Activated CD4-positive, alpha-beta T cell treated with anti-CD3 and anti-CD28 coated beads, Interleukin-10, Interleukin-2, amounts not matched to agents 100 ng/mL and 50 ng/mL, durations not matched to agents 16 hours and 8 hours (primary cell): ENCODE measurements at regions not wholly inside any gene's neighbourhood (a gene's known extent, or its start where the extent isn't known, plus 50 kb on each side); places are given as distances from the start of the nearest gene placed in this dataset.
"Not testable (repeated sequence)": the region's sequence is repeated elsewhere in the genome, so short reads cannot be mapped to it uniquely, and the experiment has no call there.

Source experiments
- DNase-seq: peaks from one replicate; pipeline ENCODE4 v3.0.0-alpha.2; 2020

GRCh38 chr10:76815505-76815904 lies 822.1 kb downstream of the KCNMA1 start:
- DNase-seq, result not testable (repeated sequence)

- DNase-seq, result no peak
Observed at GRCh38 chr10:76811430-76811829, 826.2 kb downstream of the KCNMA1 start.

DNA sequence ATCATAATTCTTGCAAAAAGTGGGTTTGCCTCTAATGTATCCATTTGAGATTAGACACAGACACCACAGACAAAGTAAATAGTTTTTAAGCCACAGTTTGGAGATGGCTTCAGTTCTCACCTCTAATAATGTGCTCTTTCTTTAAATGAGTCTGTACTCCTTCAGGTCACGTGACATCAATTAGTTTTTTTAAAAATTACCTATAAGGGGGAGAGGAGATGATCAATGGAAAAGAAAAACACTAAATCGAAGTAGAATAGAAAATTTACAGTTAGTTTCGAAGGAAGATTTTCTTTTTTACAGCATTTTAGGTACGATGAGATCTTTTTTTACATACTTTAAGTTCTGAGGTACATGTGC lies 849.2 kb downstream of the KCNMA1 start:
- DNase-seq, result no peak

GRCh38 chr10:76787746-76788451 lies 849.7 kb downstream of the KCNMA1 start:
- no peak for DNase-seq

DNA sequence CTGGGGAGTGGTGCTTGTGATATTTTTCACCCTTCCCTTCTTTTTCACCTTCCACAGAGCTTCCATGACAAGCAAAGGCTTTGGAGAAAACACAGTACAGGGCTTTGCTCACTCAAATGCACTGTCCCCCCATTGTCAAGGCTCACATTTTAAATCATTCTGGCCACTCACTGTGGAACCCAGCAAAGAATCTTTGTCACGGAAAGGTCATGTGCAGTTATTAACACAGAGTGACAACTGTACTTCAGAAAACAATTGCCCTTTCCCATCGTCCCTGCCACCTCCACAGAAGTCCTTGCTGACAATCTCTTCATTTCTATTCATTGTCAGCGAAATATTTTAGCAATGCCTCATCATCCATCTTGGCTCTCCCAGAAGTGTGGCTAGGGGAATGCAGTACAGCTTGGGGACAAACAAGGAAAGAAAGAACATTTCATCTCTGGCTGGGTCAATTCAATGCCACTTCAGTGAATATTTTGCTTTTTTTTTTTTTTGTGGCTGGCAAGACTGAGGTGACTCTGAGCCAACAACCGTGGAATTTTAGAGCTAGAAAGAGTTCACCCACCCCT lies 851.0 kb downstream of the KCNMA1 start:
- DNase-seq, result no peak

GRCh38 chr10:76784076-76784475 lies 853.5 kb downstream of the KCNMA1 start:
- no peak for DNase-seq

DNA sequence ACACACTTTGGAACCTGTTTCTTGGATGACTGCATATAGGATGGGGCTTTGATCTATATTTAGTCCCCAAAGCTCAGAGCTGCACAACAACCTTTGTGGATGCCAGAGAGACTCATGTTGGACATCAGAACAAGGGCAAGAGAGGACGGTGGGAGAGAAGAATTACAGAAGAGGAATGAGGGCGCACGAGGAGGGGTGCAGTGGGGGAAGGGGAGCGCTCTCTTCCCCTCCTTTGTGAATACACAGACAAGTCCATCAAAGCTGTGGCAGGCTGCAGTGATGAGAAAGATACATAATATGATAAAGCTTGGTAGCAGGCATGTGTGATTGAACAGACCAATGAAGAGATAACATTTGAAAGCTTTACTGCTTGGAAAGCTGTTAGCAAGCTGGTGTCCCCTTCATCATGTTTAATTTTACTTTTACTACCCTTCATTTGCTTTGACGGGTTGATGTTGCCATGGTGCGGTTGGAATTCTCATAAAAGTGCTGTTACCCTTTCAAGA lies 857.8 kb downstream of the KCNMA1 start:
- no peak for DNase-seq

- no peak for DNase-seq
Observed at GRCh38 chr10:76778914-76779795, 858.5 kb downstream of the KCNMA1 start.

DNA sequence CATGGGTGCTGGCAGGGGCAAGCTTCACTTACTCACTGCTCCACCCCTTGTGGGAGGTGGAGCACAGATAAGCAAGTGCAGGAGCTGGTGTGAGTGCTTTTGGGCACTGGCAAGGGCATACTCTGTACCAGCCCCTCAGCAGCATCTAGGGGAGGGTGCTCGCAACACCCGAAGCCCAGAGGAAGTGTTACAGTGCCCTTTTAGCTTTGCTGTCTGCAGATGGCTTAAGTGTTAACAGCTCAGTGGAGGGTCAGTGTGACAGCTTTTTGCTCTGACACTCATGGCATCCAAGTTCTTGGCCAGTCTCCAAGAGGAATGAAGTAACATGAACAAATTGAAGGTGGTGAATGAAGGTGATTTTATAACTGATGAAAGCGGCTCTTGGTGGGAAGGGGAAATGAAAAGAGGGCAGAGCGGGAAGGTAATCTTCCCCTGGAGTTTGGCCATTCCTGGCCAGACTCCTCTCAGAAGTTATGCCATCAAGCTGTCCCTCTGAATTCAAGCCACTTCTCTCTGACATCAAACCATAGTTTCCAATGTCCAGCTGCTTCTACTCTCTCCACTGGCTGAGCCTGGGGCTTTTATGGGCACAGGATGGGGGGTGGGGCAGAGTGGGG lies 862.5 kb downstream of the KCNMA1 start:
- no peak for DNase-seq

DNA sequence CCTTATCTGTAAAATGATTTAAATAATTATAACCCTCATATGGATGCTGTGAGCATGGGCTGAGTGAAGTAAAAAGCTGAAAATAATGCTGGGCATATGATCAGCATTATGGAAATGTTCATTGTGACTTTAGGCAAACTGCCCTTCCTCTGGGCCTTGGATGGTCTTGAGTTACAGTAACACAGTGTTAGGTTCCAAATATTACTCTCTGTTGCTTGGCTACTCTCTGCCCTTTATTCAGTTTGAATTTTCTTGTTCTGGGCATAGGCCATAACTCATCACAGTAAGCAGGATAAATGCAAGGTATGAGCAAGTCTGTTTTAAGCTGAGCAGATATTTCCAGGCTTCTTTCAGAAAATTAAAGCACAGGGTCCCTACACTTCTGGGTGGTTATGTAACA lies 868.0 kb downstream of the KCNMA1 start:
- no peak for DNase-seq

DNA sequence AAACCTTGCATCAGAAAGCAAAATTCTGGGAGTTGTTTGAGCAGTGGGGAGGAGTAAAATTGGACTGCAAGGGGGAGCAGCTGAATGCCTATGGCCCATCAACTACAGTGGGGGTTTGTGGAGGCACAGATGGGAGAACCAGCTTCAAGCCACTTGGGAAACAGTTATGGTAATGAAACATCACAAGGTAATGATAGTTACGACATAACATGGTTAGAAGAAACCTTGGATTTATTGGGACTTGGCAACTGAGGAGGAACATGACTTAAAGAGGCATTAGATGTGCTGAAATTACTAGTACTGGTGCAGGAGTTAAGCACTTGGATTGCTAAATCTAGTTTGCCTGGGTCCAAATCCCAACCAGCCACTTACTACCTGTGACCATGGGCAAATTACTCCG lies 868.4 kb downstream of the KCNMA1 start:
- DNase-seq, result no peak

- DNase-seq, result no peak
Observed at GRCh38 chr10:76766682-76767081, 870.9 kb downstream of the KCNMA1 start.

DNA sequence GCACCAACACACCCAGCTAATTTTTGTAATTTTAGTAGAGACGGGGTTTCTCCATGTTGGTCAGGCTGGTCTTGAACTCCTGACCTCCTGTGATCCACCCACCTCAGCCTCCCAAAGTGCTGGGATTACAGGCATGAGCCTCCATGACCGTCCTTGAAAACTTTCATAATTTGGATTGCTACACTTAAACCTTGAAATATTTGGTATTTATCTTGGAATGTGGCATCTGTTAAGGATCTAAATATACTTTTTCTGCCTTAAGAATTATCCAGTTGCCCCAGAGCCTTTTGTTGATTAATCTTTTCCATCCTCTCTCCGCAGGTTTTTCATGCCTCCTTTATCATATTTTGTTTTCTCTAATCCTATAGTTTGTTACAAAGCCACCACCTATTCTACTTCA lies 872.7 kb downstream of the KCNMA1 start:
- not testable (repeated sequence) for DNase-seq

- DNase-seq, result no peak
Observed at GRCh38 chr10:76764177-76764576, 873.4 kb downstream of the KCNMA1 start.

GRCh38 chr10:76763376-76763775 lies 874.2 kb downstream of the KCNMA1 start:
- DNase-seq, result no peak

- no peak for DNase-seq
Observed at GRCh38 chr10:76759681-76760080, 877.9 kb downstream of the KCNMA1 start.

- DNase-seq, result no peak
Observed at GRCh38 chr10:76743169-76743568, 894.4 kb downstream of the KCNMA1 start.

GRCh38 chr10:76740514-76740913 lies 897.1 kb downstream of the KCNMA1 start:
- DNase-seq, result no peak

DNA sequence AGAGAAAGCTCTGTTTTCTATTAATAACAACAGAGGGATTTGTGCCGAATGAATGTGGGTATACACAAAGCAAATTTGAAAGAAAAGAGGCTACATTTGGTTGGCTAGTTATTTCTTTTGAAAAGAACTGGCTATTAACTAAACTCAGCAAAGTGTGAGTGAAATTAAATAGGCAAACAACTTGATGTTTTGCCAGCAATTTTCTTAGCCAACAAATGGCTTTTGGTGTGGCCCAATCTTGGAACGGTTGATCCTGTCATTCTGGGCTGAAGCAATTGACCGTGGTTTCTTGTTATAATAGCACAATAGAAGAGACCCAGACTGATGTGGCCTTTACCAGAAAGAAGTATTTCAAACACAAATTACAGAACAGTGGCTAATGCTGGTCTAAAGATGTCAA lies 898.6 kb downstream of the KCNMA1 start:
- DNase-seq, result no peak

DNA sequence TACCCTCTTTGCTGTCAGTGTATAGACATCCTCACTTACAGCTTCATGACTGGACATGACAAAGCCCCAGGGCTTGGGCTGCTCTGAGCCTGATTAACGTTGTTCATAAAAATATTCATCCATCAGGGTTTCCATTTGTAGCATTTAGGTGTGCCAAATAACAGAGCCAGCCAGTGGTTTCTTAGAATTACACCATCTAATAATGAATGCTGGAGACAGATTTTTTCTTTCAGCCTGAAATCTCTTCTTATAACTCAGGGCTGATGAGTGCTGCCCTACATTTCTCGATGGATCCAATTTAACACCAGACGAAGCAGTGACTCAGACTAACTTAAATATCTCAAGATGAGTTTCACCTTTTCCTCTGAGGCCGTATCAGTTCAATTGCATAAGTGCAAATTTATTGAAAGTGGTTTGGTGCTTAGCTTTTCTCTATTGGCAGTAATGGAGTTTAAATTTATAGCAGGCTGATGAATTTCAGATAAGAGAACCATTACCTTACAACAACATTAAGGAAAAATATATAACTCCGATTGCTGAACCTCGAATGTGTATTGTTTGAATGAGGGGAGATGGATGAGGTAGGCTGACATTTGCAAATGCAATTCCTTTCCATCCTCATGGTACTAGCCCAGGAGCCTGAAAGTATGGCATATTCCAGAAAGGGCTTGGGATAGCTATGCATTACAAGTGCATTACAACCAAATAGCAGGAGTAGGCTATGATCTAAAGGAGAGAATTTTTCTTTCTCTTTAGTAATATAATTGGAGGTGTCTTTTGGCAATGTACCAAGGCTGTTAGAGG lies 900.6 kb downstream of the KCNMA1 start:
- no peak for DNase-seq

DNA sequence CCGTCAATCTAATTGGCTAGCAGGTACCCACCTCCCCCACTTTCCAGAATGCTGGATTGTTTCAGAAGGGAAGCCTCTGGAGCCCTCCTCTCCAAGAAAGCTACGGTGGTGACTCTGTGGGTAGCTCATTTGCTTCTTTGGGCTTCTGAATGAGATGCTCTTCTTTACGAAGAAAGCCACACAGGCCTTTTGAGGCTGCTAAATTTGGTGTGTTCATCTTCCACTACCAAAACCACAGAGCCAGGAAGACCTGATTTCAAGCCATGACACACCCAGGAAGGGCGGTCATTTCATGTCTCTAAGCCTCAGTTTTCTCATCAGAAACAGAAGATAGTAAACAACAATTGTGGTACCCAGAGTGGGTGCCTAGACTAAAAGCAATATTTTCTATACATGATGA lies 901.2 kb downstream of the KCNMA1 start:
- DNase-seq, result no peak

DNA sequence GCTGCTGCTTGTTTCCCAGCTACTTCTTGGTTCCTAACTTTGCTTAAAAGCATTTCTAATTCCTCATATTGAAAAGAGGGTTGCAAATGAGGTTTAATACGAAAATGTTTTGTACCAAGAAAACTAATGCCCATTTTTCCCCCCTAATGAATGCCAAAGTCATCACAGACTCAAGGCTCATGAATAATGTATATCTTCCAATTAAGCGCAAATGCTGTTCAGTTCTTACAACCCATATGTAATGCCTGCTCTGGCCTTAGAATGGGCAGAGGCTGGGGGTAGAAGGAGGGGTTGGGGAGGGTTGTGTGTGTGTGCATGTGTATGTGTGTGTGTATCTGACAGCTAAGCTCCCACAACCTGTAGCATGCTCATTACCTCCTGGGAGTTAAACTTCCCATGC lies 901.7 kb downstream of the KCNMA1 start:
- DNase-seq, result no peak
